ENCODE measurements at regions not wholly inside any gene's neighbourhood (a gene's known extent, or its start where the extent isn't known, plus 50 kb on each side); places are given as distances from the start of the nearest gene placed in this dataset.

DNA sequence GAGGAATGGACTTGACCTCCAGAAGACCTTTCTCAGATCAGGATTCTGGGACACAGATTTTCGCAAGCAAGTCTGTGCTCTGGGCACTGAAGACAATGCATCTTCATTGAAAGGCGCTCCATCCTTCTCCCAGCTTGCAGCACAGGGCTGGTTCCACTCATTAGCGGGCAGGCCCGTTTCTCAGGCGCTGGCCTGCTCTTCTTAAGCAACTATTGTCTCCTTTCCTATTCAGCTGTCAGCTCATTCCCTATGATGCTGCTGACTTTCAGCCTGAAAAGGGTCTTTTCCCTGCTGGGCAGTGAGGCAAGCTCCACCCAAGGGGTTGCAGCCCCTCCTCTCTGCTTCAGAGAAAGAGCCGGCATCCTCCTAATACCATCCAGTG, 91.9 kb upstream of the PLXNA2 start:
- H4K8ac ChIP-seq (ENCODE audit: low read depth, low read length) = no peak overlapping the region
- WGBS (ENCODE audit: extremely low coverage, insufficient coverage, low lambda C conversion rate) = no CpG with 5 or more reads among the region's 6 CpGs
- no peak overlapping the region for H3K18ac ChIP-seq (ENCODE audit: low read length)
- H3K27ac ChIP-seq (ENCODE audit: low read depth, low read length) = no peak overlapping the region
- no peak overlapping the region for H2BK120ac ChIP-seq (ENCODE audit: low read depth, low read length)
- no peak overlapping the region for H2BK15ac ChIP-seq (replicated peaks; ENCODE audit: low read depth)
- no peak overlapping the region for H3K4ac ChIP-seq (ENCODE audit: low read depth, low read length)
- no peak overlapping the region for H3K4me2 ChIP-seq (ENCODE audit: low read length)
- no peak overlapping the region for H4K5ac ChIP-seq (ENCODE audit: low read length)
- H3K27me3 ChIP-seq (ENCODE audit: insufficient read depth, low read length, poor library complexity) = no peaks in the 10 kb centered on the region
- H3K4me1 ChIP-seq (ENCODE audit: control insufficient read depth, low read depth, low read length) = no peaks in the 10 kb centered on the region
- no peak overlapping the region for H3K23ac ChIP-seq (ENCODE audit: low read length)
- no peak overlapping the region for H2BK5ac ChIP-seq (ENCODE audit: low read length)
- no peak overlapping the region for H3K4me3 ChIP-seq (ENCODE audit: low read length)
- no peaks in the 10 kb centered on the region for H3K79me1 ChIP-seq (ENCODE audit: low read length)
- H3K56ac ChIP-seq (ENCODE audit: low read length) = no peak overlapping the region
- H2AK5ac ChIP-seq (ENCODE audit: low read length) = no peak overlapping the region
- H3K36me3 ChIP-seq (ENCODE audit: control insufficient read depth, insufficient read depth, low read length) = no peaks in the 10 kb centered on the region
- H3K9ac ChIP-seq (ENCODE audit: low read length) = no peak overlapping the region
- DNase-seq = no peak
- no peaks in the 10 kb centered on the region for H3K79me2 ChIP-seq (ENCODE audit: control insufficient read depth, insufficient read depth, low read length)

DNA sequence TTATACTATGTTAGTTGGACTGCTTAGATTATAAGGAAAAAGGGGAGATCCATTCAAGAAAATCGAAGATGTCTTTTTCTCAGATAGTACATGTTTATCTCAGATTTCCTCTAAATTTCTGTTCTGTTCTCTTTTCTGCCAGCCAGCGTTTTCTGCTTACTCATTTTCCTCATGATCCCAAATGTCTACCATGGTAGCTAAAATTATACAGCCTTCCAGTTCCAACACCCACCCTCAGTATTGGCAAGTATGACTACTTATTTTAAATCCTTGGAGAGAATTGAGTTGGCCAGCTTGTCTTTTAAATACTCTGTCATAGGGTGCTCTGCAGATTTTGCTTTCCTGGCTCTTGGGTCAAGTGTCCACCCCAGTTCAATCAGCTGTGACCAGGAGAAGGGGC, 95.7 kb upstream of the PLXNA2 start:
- H3K56ac ChIP-seq (ENCODE audit: low read length) = no peak overlapping the region
- no peak overlapping the region for H3K4ac ChIP-seq (ENCODE audit: low read depth, low read length)
- DNase-seq = no peak
- no peak overlapping the region for H2BK5ac ChIP-seq (ENCODE audit: low read length)
- no peak overlapping the region for H3K18ac ChIP-seq (ENCODE audit: low read length)
- H3K79me2 ChIP-seq (ENCODE audit: control insufficient read depth, insufficient read depth, low read length) = no peaks in the 10 kb centered on the region
- no peak overlapping the region for H3K27ac ChIP-seq (ENCODE audit: low read depth, low read length)
- H3K9ac ChIP-seq (ENCODE audit: low read length) = no peak overlapping the region
- H3K4me3 ChIP-seq (ENCODE audit: low read length) = no peak overlapping the region
- no peaks in the 10 kb centered on the region for H3K27me3 ChIP-seq (ENCODE audit: insufficient read depth, low read length, poor library complexity)
- no CpG with 5 or more reads among the region's 2 CpGs for WGBS (ENCODE audit: extremely low coverage, insufficient coverage, low lambda C conversion rate)
- no peak overlapping the region for H4K5ac ChIP-seq (ENCODE audit: low read length)
- no peaks in the 10 kb centered on the region for H3K79me1 ChIP-seq (ENCODE audit: low read length)
- H2BK15ac ChIP-seq (replicated peaks; ENCODE audit: low read depth) = no peak overlapping the region
- H3K36me3 ChIP-seq (ENCODE audit: control insufficient read depth, insufficient read depth, low read length) = no peaks in the 10 kb centered on the region
- no peak overlapping the region for H2AK5ac ChIP-seq (ENCODE audit: low read length)
- H3K23ac ChIP-seq (ENCODE audit: low read length) = no peak overlapping the region
- H2BK120ac ChIP-seq (ENCODE audit: low read depth, low read length) = no peak overlapping the region
- no peaks in the 10 kb centered on the region for H3K4me1 ChIP-seq (ENCODE audit: control insufficient read depth, low read depth, low read length)
- H3K4me2 ChIP-seq (ENCODE audit: low read length) = no peak overlapping the region
- H4K8ac ChIP-seq (ENCODE audit: low read depth, low read length) = no peak overlapping the region

DNA sequence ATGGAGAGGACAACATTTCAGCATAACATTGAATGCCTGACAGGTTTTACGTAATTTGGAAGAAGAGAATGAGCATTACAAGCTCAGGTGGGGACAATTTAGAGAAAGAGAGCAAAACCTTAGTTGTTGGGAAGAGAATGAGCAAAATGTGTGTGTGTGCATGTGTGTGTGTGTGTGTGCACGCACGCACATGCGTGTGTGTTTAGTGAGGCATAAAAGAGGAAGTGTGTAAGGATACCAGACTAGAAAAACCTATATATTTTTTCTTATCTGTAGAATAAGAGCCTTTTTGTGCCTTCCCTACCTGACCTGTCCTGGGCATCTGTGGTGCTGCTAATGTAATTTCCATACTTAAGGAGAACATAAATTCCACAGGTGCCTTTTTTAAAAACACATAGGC, 99.0 kb upstream of the PLXNA2 start:
- WGBS (ENCODE audit: extremely low coverage, insufficient coverage, low lambda C conversion rate) = no CpG with 5 or more reads among the region's 4 CpGs
- Histone ChIP-seq H3K4me3 (ENCODE audit: low read length) (no peak overlapping the region), H4K8ac (ENCODE audit: low read depth, low read length) (no peak overlapping the region), H3K79me1 (ENCODE audit: low read length) (no peaks in the 10 kb centered on the region), H3K4me2 (ENCODE audit: low read length) (no peak overlapping the region), H3K9ac (ENCODE audit: low read length) (no peak overlapping the region), H3K27ac (ENCODE audit: low read depth, low read length) (no peak overlapping the region), H3K4ac (ENCODE audit: low read depth, low read length) (no peak overlapping the region), H3K56ac (ENCODE audit: low read length) (no peak overlapping the region), H3K36me3 (ENCODE audit: control insufficient read depth, insufficient read depth, low read length) (no peaks in the 10 kb centered on the region), H3K18ac (ENCODE audit: low read length) (no peak overlapping the region), H2AK5ac (ENCODE audit: low read length) (no peak overlapping the region), H4K5ac (ENCODE audit: low read length) (no peak overlapping the region), H3K23ac (ENCODE audit: low read length) (no peak overlapping the region), H2BK15ac (replicated peaks; ENCODE audit: low read depth) (no peak overlapping the region), H3K79me2 (ENCODE audit: control insufficient read depth, insufficient read depth, low read length) (no peaks in the 10 kb centered on the region), H2BK120ac (ENCODE audit: low read depth, low read length) (no peak overlapping the region), H3K27me3 (ENCODE audit: insufficient read depth, low read length, poor library complexity) (no peaks in the 10 kb centered on the region), H2BK5ac (ENCODE audit: low read length) (no peak overlapping the region), H3K4me1 (ENCODE audit: control insufficient read depth, low read depth, low read length) (no peaks in the 10 kb centered on the region)
- no peak for DNase-seq

DNA sequence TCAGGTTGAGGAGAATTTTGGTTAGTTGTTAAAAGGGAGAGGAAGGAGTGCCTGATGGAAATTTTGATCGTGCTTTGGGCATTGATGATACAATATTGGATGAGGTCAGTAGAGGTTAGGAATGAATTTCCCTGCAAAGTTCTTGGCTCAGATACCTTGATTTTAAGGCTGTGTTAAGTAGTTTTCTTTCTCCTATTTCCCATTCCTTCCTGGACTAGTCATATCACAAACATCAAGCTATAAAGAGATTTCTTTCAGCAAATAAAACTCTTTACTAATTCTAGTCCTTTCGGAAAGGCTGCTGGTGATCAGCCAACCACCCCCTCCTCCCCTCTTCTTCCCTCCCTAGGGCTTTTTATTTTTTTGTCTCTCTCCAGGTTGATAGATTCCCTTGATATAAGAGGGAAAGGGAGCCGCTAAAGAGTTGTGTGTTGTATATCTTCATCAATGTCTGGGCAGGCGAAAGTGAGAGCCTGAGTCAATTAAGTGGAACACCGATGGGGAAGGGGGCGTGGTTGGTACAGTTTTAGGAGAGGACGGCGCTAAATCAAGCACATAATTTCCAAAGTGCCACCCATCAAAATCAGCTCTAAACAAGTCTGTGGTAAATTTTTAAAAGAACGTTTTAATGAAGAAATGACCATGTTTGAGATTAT, 100.1 kb upstream of the PLXNA2 start:
- Histone ChIP-seq H3K79me2 (ENCODE audit: control insufficient read depth, insufficient read depth, low read length) (no peaks in the 10 kb centered on the region), H3K23ac (ENCODE audit: low read length) (no peak overlapping the region)
- no CpG with 5 or more reads among the region's 9 CpGs for WGBS (ENCODE audit: extremely low coverage, insufficient coverage, low lambda C conversion rate)

DNA sequence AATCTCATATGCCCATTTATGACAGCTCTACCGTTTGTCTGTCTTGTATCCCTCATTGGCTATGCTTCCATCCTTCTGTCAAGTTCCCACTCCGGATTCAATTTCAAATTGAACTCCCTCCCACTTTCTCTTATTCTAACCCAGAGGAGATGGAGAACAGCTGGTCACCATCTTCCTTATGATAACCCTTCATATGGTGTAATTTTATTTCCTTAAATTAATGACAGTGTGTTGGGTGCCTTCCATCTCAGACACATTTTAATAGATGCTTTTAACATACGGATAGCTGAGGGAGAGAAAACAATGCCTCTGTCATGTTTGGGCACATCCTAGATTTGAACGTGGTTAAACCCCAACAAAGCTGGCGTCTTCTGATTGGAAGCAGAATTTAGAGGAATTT, 103.0 kb upstream of the PLXNA2 start:
- Histone ChIP-seq H3K9ac (ENCODE audit: low read length) (no peak overlapping the region), H2BK120ac (ENCODE audit: low read depth, low read length) (no peak overlapping the region), H3K4me1 (ENCODE audit: control insufficient read depth, low read depth, low read length) (peaks cover 2% of the 10 kb centered on the region), H2BK15ac (replicated peaks; ENCODE audit: low read depth) (no peak overlapping the region), H4K8ac (ENCODE audit: low read depth, low read length) (no peak overlapping the region), H4K5ac (ENCODE audit: low read length) (no peak overlapping the region), H3K23ac (ENCODE audit: low read length) (no peak overlapping the region), H3K27me3 (ENCODE audit: insufficient read depth, low read length, poor library complexity) (no peaks in the 10 kb centered on the region), H3K56ac (ENCODE audit: low read length) (no peak overlapping the region), H3K36me3 (ENCODE audit: control insufficient read depth, insufficient read depth, low read length) (no peaks in the 10 kb centered on the region), H2BK5ac (ENCODE audit: low read length) (no peak overlapping the region), H3K79me1 (ENCODE audit: low read length) (no peaks in the 10 kb centered on the region), H3K79me2 (ENCODE audit: control insufficient read depth, insufficient read depth, low read length) (no peaks in the 10 kb centered on the region), H3K4ac (ENCODE audit: low read depth, low read length) (no peak overlapping the region), H2AK5ac (ENCODE audit: low read length) (no peak overlapping the region), H3K4me2 (ENCODE audit: low read length) (no peak overlapping the region), H3K4me3 (ENCODE audit: low read length) (no peak overlapping the region), H3K27ac (ENCODE audit: low read depth, low read length) (no peak overlapping the region), H3K18ac (ENCODE audit: low read length) (no peak overlapping the region)
- no CpG with 5 or more reads among the region's 5 CpGs for WGBS (ENCODE audit: extremely low coverage, insufficient coverage, low lambda C conversion rate)
- DNase-seq = no peak

More for the DNA sequence above, 100.1 kb upstream of the PLXNA2 start:
- H3K27ac ChIP-seq (ENCODE audit: low read depth, low read length) = no peak overlapping the region
- H2BK120ac ChIP-seq (ENCODE audit: low read depth, low read length) = no peak overlapping the region
- no peaks in the 10 kb centered on the region for H3K36me3 ChIP-seq (ENCODE audit: control insufficient read depth, insufficient read depth, low read length)
- no peak for DNase-seq
- H3K4me1 ChIP-seq (ENCODE audit: control insufficient read depth, low read depth, low read length) = no peaks in the 10 kb centered on the region
- no peak overlapping the region for H3K18ac ChIP-seq (ENCODE audit: low read length)
- H4K5ac ChIP-seq (ENCODE audit: low read length) = no peak overlapping the region
- no peak overlapping the region for H4K8ac ChIP-seq (ENCODE audit: low read depth, low read length)
- H2BK5ac ChIP-seq (ENCODE audit: low read length) = no peak overlapping the region
- no peak overlapping the region for H3K56ac ChIP-seq (ENCODE audit: low read length)
- no peak overlapping the region for H3K4ac ChIP-seq (ENCODE audit: low read depth, low read length)
- H2AK5ac ChIP-seq (ENCODE audit: low read length) = peak overlapping the region; percentile 68
- no peak overlapping the region for H3K9ac ChIP-seq (ENCODE audit: low read length)
- H3K4me3 ChIP-seq (ENCODE audit: low read length) = no peak overlapping the region
- no peak overlapping the region for H2BK15ac ChIP-seq (replicated peaks; ENCODE audit: low read depth)
- no peak overlapping the region for H3K4me2 ChIP-seq (ENCODE audit: low read length)
- H3K79me1 ChIP-seq (ENCODE audit: low read length) = no peaks in the 10 kb centered on the region
- H3K27me3 ChIP-seq (ENCODE audit: insufficient read depth, low read length, poor library complexity) = no peaks in the 10 kb centered on the region

DNA sequence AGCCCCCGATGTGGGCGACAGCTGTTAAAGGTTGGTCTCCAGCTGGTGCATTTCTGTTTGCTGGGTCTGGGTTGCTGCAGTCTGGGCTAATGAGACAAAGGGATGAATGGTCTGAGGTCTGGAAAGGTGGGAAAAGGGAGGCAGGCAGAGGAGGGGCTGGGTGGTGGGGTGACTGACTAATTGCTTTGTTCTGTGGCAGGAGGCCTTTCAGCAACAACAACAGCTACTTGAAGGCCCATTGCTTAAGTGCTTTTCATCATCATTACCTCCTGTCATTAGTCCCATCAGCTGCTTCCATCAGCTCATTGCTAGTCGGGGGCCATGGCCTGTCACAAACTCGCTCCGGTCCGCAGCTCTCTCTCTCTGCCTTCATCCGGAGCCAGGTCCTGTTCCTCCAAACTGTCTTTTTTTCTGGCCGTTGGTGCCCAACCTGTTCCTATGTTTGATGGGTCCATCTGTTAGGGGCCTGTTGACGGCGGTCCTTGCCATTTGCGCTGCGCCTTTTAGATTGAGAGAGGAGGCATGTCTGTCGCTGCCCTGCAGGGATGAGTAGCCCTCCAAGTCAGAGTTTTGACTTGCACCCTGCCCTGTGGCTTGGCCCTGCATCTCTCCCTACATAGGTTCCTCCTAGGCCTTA, 105.6 kb upstream of the PLXNA2 start:
- H3K23ac ChIP-seq (ENCODE audit: low read length) = no peak overlapping the region
- no peak overlapping the region for H4K5ac ChIP-seq (ENCODE audit: low read length)
- no CpG with 5 or more reads among the region's 13 CpGs for WGBS (ENCODE audit: extremely low coverage, insufficient coverage, low lambda C conversion rate)
- peak overlapping the region; percentile 35 for H2AK5ac ChIP-seq (ENCODE audit: low read length)
- no peak overlapping the region for H2BK120ac ChIP-seq (ENCODE audit: low read depth, low read length)
- H3K9ac ChIP-seq (ENCODE audit: low read length) = no peak overlapping the region
- H3K4ac ChIP-seq (ENCODE audit: low read depth, low read length) = no peak overlapping the region
- H4K8ac ChIP-seq (ENCODE audit: low read depth, low read length) = no peak overlapping the region
- no peaks in the 10 kb centered on the region for H3K79me2 ChIP-seq (ENCODE audit: control insufficient read depth, insufficient read depth, low read length)
- H2BK15ac ChIP-seq (replicated peaks; ENCODE audit: low read depth) = no peak overlapping the region
- no peak overlapping the region for H3K4me2 ChIP-seq (ENCODE audit: low read length)
- no peaks in the 10 kb centered on the region for H3K79me1 ChIP-seq (ENCODE audit: low read length)
- peak; percentile 68 for DNase-seq
- H2BK5ac ChIP-seq (ENCODE audit: low read length) = no peak overlapping the region
- no peaks in the 10 kb centered on the region for H3K27me3 ChIP-seq (ENCODE audit: insufficient read depth, low read length, poor library complexity)
- H3K4me3 ChIP-seq (ENCODE audit: low read length) = no peak overlapping the region
- peak overlapping the region; percentile 27 for H3K56ac ChIP-seq (ENCODE audit: low read length)
- no peak overlapping the region for H3K27ac ChIP-seq (ENCODE audit: low read depth, low read length)
- no peaks in the 10 kb centered on the region for H3K36me3 ChIP-seq (ENCODE audit: control insufficient read depth, insufficient read depth, low read length)
- no peak overlapping the region for H3K18ac ChIP-seq (ENCODE audit: low read length)
- peaks cover 2% of the 10 kb centered on the region for H3K4me1 ChIP-seq (ENCODE audit: control insufficient read depth, low read depth, low read length)
